SK-N-SH (cell line): ENCODE measurements at regions not wholly inside any gene's neighbourhood (a gene's known extent, or its start where the extent isn't known, plus 50 kb on each side); places are given as distances from the start of the nearest gene placed in this dataset.

ENCODE experiments used
- CTCF ChIA-PET: fragments of 300-600, 350-600 bp; formaldehyde crosslinking; extraction: SDS; loops from one replicate; lab custom pipeline; 2021; lab: Yijun Ruan, JAX
- POLR2A ChIA-PET: fragments of 350-600 bp; sonication (Branson Sonifier 250); formaldehyde crosslinking; extraction: SDS; loops from one replicate; lab custom pipeline; 2020; ENCODE audit warnings: antibody characterized with exemption, inconsistent platforms; lab: Yijun Ruan, JAX
- DNase-seq: peaks from one replicate; pipeline ENCODE4 v3.0.0; 2012
- H2AFZ ChIP-seq: fragments of 200-600 bp; sonication (generic); 2 replicates; pipeline ENCODE4 v1.8.1; 2016; ENCODE audit warnings: antibody characterized with exemption, mild to moderate bottlenecking, low read depth
- H3F3A ChIP-seq: fragments of 200-600 bp; sonication (generic); replicated peaks from 2 replicates; pipeline ENCODE3; 2016; ENCODE audit warnings: antibody characterized with exemption, mild to moderate bottlenecking; ENCODE audit not compliant: insufficient read depth
- H3K27ac ChIP-seq, 2 experiments: fragments of 200-500 bp in 1 of 2; fragments of 200-600 bp in 1 of 2; sonication (Bioruptor generic) in 1 of 2; sonication (generic), shearing (Covaris generic) in 1 of 2; 2 replicates each; pipeline versions ENCODE4 v1.5.1 to v1.6.1; 2014 to 2016; ENCODE audit warnings: low read depth in 2 of 2, inconsistent platforms in 1 of 2, low read length in 1 of 2, mild to moderate bottlenecking in 1 of 2, mixed read lengths in 1 of 2
- H3K27me3 ChIP-seq: fragments of 200-600 bp; sonication (generic), shearing (Covaris generic); 2 replicates; pipeline ENCODE4 v1.6.1; 2016; ENCODE audit warnings: mixed run types; ENCODE audit not compliant: insufficient read depth
- H3K36me3 ChIP-seq, 2 experiments: fragments of 200-500 bp in 1 of 2; fragments of 200-600 bp in 1 of 2; sonication (Bioruptor generic) in 1 of 2; sonication (generic) in 1 of 2; replicated peaks in 1 of 2; 2 replicates each; pipeline versions ENCODE3 to v1.5.1; 2014 to 2016; ENCODE audit warnings: low read length in 1 of 2, mild to moderate bottlenecking in 1 of 2; ENCODE audit not compliant: insufficient read depth in 2 of 2, control insufficient read depth in 1 of 2
- H3K4me1 ChIP-seq, 2 experiments: fragments of 200-500 bp in 1 of 2; fragments of 200-600 bp in 1 of 2; sonication (Bioruptor generic) in 1 of 2; sonication (generic), shearing (Covaris generic) in 1 of 2; 2 replicates each; pipeline versions ENCODE4 v1.5.1 to v1.6.1; 2014 to 2016; ENCODE audit warnings: low read depth in 1 of 2, low read length in 1 of 2, mixed run types in 1 of 2; ENCODE audit not compliant: insufficient read depth in 2 of 2, control insufficient read depth in 1 of 2
- H3K4me2 ChIP-seq: fragments of 200-600 bp; sonication (generic), shearing (Covaris generic); 2 replicates; pipeline ENCODE4 v1.6.1; 2017; ENCODE audit warnings: mixed run types
- H3K4me3 ChIP-seq, 2 experiments: fragments of 200-500 bp in 1 of 2; fragments of 200-600 bp in 1 of 2; sonication (Bioruptor generic) in 1 of 2; sonication (generic), shearing (Covaris generic) in 1 of 2; 2 replicates each; pipeline versions ENCODE4 v1.5.1 to v1.8.1; 2014 to 2016; ENCODE audit warnings: low read depth in 2 of 2, inconsistent platforms in 1 of 2, low read length in 1 of 2, mild to moderate bottlenecking in 1 of 2, mixed read lengths in 1 of 2, moderate library complexity in 1 of 2
- H3K79me2 ChIP-seq: fragments of 200-600 bp; sonication (generic); 2 replicates; pipeline ENCODE4 v1.8.1; 2017; ENCODE audit warnings: mild to moderate bottlenecking; ENCODE audit not compliant: insufficient read depth
- H3K9ac ChIP-seq: fragments of 200-600 bp; sonication (generic); 2 replicates; pipeline ENCODE4 v1.6.1; 2017; ENCODE audit warnings: mixed run types
- H3K9me2 ChIP-seq: fragments of 200-600 bp; sonication (generic); 2 replicates; pipeline ENCODE4 v1.6.1; 2017; ENCODE audit warnings: mixed run types
- H3K9me3 ChIP-seq: fragments of 200-600 bp; sonication (generic); 2 replicates; pipeline ENCODE4 v1.6.1; 2017; ENCODE audit warnings: mixed run types, mild to moderate bottlenecking, moderate library complexity
- H4K20me1 ChIP-seq: fragments of 200-600 bp; sonication (generic); 2 replicates; pipeline ENCODE4 v1.6.1; 2017; ENCODE audit warnings: mild to moderate bottlenecking, mixed run types; ENCODE audit not compliant: insufficient read depth
- CHD2 ChIP-seq: fragments of 150-350 bp; IDR thresholded peaks from 2 replicates; pipeline ENCODE4 v1.6.1; 2018; ENCODE audit warnings: low read length; ENCODE audit not compliant: partially characterized antibody
- EP300 ChIP-seq, 2 experiments: IDR thresholded peaks; 2 replicates each; pipeline versions ENCODE4 v1.4.0 to v1.6.1; 2012; ENCODE audit warnings: borderline replicate concordance in 1 of 2, low read depth in 1 of 2, low read length in 1 of 2
- GATA2 ChIP-seq: sonication (generic); formaldehyde crosslinking; IDR thresholded peaks from 2 replicates; pipeline ENCODE4 v1.5.0; 2020; ENCODE audit warnings: mild to moderate bottlenecking, missing genetic modification reagents
- JUND ChIP-seq: IDR thresholded peaks from 2 replicates; pipeline ENCODE4 v1.4.0; 2012
- MAX ChIP-seq: IDR thresholded peaks from 2 replicates; pipeline ENCODE4 v1.4.0; 2012; ENCODE audit warnings: low read depth
- MEF2A ChIP-seq: IDR thresholded peaks from 2 replicates; pipeline ENCODE4 v1.4.0; 2012; ENCODE audit warnings: low read depth, borderline replicate concordance
- MXI1 ChIP-seq: IDR thresholded peaks from 2 replicates; pipeline ENCODE4 v1.6.1; 2012; ENCODE audit warnings: mild to moderate bottlenecking, low read depth, low read length, improper control_type of control experiment
- NFIC ChIP-seq: IDR thresholded peaks from 2 replicates; pipeline ENCODE4 v1.4.0; 2012; ENCODE audit warnings: borderline replicate concordance
- NRF1 ChIP-seq: IDR thresholded peaks from 2 replicates; pipeline ENCODE4 v1.6.1; 2012; ENCODE audit warnings: low read depth, mild to moderate bottlenecking, low read length
- POLR2AphosphoS5 ChIP-seq: IDR thresholded peaks from 2 replicates; pipeline ENCODE4 v1.6.1; 2012; ENCODE audit warnings: low read depth, low read length
- RAD21 ChIP-seq: IDR thresholded peaks from 2 replicates; pipeline ENCODE4 v1.6.1; 2012; ENCODE audit warnings: mild to moderate bottlenecking, low read length
- RCOR1 ChIP-seq: fragments of 150-350 bp; IDR thresholded peaks from 2 replicates; pipeline ENCODE4 v1.6.1; 2017; ENCODE audit warnings: antibody characterized with exemption, low read length
- REST ChIP-seq: IDR thresholded peaks from 2 replicates; pipeline ENCODE4 v1.6.1; 2012; ENCODE audit warnings: mild to moderate bottlenecking, low read depth, low read length, moderate library complexity
- RXRA ChIP-seq: IDR thresholded peaks from 2 replicates; pipeline ENCODE4 v1.4.0; 2012; ENCODE audit warnings: low read depth, mild to moderate bottlenecking, borderline replicate concordance
- USF2 ChIP-seq: fragments of 150-350 bp; IDR thresholded peaks from 2 replicates; pipeline ENCODE4 v1.6.1; 2017; ENCODE audit warnings: antibody characterized with exemption, low read length, low read depth, borderline replicate concordance
- YY1 ChIP-seq: IDR thresholded peaks from 2 replicates; pipeline ENCODE4 v1.4.0; 2012; ENCODE audit warnings: low read depth, mild to moderate bottlenecking
- WGBS: methylation state at CpG from one replicate; pipeline ENCODE4 v1.1.6; 2017; ENCODE audit warnings: low lambda C conversion rate; 5-methylcytosine and 5-hydroxymethylcytosine counted together
- TF ChIP-seq, protein P1 (sequence below): IDR thresholded peaks from 2 replicates; pipeline ENCODE4; 2012

DNA sequence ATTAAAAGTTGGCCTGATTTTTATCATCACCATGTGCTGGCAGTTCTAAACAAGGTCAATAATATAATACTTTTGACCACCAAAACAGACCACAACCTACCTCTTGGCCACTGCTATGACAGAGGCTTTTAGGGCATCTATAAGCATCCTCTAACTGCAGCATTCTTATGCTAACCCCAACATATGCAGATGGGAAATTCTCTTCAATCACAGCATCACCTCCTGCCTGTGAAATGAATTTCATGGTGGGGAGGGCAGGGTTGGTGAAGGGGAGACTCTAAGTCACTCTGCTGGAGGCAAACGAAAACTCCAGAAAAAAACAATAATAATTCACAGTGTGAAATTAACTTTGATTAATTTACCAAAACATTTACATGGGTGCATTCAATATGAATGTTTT is 78.8 kb upstream of the FAR2 start:
- no peaks in the 10 kb centered on the region for H3F3A ChIP-seq
- no peaks in the 10 kb centered on the region for H3K27me3 ChIP-seq
- H3K36me3 ChIP-seq = no peaks in the 10 kb centered on the region
- no peak overlapping the region for H3K4me2 ChIP-seq
- H3K79me2 ChIP-seq = no peaks in the 10 kb centered on the region
- TF ChIP-seq RAD21 (no peak), GATA2 (CRISPR knock-in tag) (no peak), YY1 (no peak), JUND (no peak), USF2 (no peak), RCOR1 (no peak), MEF2A (no peak), NFIC (no peak), EP300 (IDR thresholded peaks at IDR 0.05; ENCODE audit: borderline replicate concordance in 1 of 2, low read depth in 1 of 2, low read length in 1 of 2) (no peak), RXRA (no peak), POLR2AphosphoS5 (no peak), CHD2 (no peak), REST (no peak), MAX (no peak), NRF1 (no peak), MXI1 (no peak)
- TF ChIP-seq, protein P1, sequence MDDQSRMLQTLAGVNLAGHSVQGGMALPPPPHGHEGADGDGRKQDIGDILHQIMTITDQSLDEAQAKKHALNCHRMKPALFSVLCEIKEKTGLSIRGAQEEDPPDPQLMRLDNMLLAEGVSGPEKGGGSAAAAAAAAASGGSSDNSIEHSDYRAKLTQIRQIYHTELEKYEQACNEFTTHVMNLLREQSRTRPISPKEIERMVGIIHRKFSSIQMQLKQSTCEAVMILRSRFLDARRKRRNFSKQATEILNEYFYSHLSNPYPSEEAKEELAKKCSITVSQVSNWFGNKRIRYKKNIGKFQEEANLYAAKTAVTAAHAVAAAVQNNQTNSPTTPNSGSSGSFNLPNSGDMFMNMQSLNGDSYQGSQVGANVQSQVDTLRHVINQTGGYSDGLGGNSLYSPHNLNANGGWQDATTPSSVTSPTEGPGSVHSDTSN = no peak
- no peak for DNase-seq
- no peaks in the 10 kb centered on the region for H3K9me3 ChIP-seq
- no peaks in the 10 kb centered on the region; a peak in 2 of 4 replicates for H3K4me1 ChIP-seq
- ChIA-PET CTCF (interaction anchor here (8.3 kb wide), 1 partner anchor 246 kb away, joined by 109 read pairs; no protein-coding TSS in a partner anchor), POLR2A (no interaction called here)
- no peaks in the 10 kb centered on the region for H4K20me1 ChIP-seq
- H3K9me2 ChIP-seq = no peaks in the 10 kb centered on the region
- H3K27ac ChIP-seq = no peak overlapping the region
- 38% methylated on average over 1 of the region's 1 CpG for WGBS
- no peak overlapping the region for H3K4me3 ChIP-seq
- no peak overlapping the region for H3K9ac ChIP-seq
- no peak overlapping the region for H2AFZ ChIP-seq
